Thoracic aorta (tissue), 2 donors: ENCODE measurements at regions not wholly inside any gene's neighbourhood (a gene's known extent, or its start where the extent isn't known, plus 50 kb on each side); places are given as distances from the start of the nearest gene placed in this dataset.

Experiments
- ATAC-seq: fragments of 150-250 bp; one replicate; pipeline ENCODE4 v1.8.0; 2017; ENCODE audit warnings: low read depth; ENCODE audit not compliant: insufficient number of reproducible peaks, low FRiP score
- DNase-seq: peaks from one replicate; pipeline ENCODE4 v3.0.0-alpha.2; 2020; ENCODE audit warnings: low spot score
- H3K27ac ChIP-seq, 2 donors: fragments of 200-600 bp; sonication (generic); 1 replicate in 1 of 2; 2 replicates in 1 of 2; pipeline ENCODE4 v1.5.1; 2016; ENCODE audit warnings: mild to moderate bottlenecking in 2 of 2, moderate library complexity in 2 of 2
- H3K27me3 ChIP-seq: fragments of 200-600 bp; sonication (generic); replicated peaks from 2 replicates; pipeline ENCODE4 v1.6.0; 2016; ENCODE audit warnings: mild to moderate bottlenecking; ENCODE audit not compliant: insufficient read depth
- H3K36me3 ChIP-seq: fragments of 200-600 bp; sonication (generic); one replicate; pipeline ENCODE4 v1.5.1; 2016
- H3K4me1 ChIP-seq, 2 donors: fragments of 200-600 bp; sonication (generic); 1 replicate in 1 of 2; 2 replicates in 1 of 2; pipeline versions ENCODE4 v1.5.1 to v1.6.0; 2016; ENCODE audit warnings: low read depth in 2 of 2, mild to moderate bottlenecking in 1 of 2; ENCODE audit not compliant: control insufficient read depth in 1 of 2
- H3K4me3 ChIP-seq: fragments of 200-600 bp; sonication (generic); 2 replicates; pipeline ENCODE4 v1.5.1; 2016; ENCODE audit warnings: mild to moderate bottlenecking
- H3K9me3 ChIP-seq: fragments of 200-600 bp; sonication (generic); 2 replicates; pipeline ENCODE4 v1.5.1; 2016
- TF ChIP-seq, protein P1 (sequence below): fragments of 200-600 bp; sonication (generic); IDR thresholded peaks from one replicate; pipeline ENCODE4 v1.5.1; 2019; ENCODE audit warnings: antibody characterized with exemption

DNA sequence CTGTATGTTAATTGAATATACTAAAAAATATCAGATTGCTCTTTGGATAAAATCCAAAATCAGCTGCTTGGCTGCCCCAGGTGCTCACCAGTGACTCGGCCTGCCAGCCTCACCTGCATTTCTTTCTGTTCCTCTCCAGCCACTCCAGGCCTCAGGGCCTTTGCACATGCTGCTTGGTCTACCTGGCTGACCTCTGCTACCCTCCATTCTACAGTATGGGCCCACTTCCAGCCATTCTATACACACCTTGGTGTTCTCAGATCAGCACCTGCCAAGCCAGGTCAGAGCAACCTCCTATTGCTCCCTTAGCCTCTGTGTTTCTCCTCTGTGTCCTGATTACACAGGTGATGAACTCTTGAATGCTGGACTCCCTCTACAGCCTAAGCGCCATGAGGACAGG, 106.6 kb upstream of the TWIST2 start:
- H3K27ac ChIP-seq = no peak overlapping the region
- ATAC-seq = no peak

DNA sequence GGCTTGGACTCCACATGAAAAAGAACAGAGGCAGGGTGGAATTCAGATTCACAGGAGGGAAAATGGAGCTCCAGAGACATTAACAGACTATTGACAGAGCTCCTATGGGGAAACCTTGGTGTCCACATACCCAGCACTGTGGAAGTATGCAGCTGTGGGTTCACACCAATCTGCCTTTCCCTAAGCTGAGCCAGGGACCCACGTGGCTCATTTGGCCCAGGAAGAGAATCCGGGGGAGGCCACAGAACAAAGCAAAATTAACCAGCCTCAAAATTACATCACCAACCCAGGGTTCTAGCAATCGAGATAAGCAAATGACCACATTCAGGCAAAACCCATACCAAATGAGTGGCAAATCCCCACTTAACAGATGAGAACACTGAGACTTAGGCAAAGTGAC, 105.8 kb upstream of the TWIST2 start:
- Histone ChIP-seq H3K4me1 (no peaks in the 10 kb centered on the region), H3K36me3 (no peaks in the 10 kb centered on the region), H3K9me3 (peaks cover 5% of the 10 kb centered on the region), H3K27me3 (no peaks in the 10 kb centered on the region), H3K4me3 (no peak overlapping the region), H3K27ac (no peak overlapping the region)
- TF ChIP-seq, protein P1, sequence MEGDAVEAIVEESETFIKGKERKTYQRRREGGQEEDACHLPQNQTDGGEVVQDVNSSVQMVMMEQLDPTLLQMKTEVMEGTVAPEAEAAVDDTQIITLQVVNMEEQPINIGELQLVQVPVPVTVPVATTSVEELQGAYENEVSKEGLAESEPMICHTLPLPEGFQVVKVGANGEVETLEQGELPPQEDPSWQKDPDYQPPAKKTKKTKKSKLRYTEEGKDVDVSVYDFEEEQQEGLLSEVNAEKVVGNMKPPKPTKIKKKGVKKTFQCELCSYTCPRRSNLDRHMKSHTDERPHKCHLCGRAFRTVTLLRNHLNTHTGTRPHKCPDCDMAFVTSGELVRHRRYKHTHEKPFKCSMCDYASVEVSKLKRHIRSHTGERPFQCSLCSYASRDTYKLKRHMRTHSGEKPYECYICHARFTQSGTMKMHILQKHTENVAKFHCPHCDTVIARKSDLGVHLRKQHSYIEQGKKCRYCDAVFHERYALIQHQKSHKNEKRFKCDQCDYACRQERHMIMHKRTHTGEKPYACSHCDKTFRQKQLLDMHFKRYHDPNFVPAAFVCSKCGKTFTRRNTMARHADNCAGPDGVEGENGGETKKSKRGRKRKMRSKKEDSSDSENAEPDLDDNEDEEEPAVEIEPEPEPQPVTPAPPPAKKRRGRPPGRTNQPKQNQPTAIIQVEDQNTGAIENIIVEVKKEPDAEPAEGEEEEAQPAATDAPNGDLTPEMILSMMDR = no peak
- no peak for ATAC-seq
- no peak for DNase-seq

More for the DNA sequence above, 106.6 kb upstream of the TWIST2 start:
- no peak for DNase-seq
- no peaks in the 10 kb centered on the region for H3K4me1 ChIP-seq
- TF ChIP-seq, protein P1 = no peak
- H3K36me3 ChIP-seq = no peaks in the 10 kb centered on the region
- no peaks in the 10 kb centered on the region for H3K27me3 ChIP-seq
- peaks cover 5% of the 10 kb centered on the region for H3K9me3 ChIP-seq
- no peak overlapping the region for H3K4me3 ChIP-seq

DNA sequence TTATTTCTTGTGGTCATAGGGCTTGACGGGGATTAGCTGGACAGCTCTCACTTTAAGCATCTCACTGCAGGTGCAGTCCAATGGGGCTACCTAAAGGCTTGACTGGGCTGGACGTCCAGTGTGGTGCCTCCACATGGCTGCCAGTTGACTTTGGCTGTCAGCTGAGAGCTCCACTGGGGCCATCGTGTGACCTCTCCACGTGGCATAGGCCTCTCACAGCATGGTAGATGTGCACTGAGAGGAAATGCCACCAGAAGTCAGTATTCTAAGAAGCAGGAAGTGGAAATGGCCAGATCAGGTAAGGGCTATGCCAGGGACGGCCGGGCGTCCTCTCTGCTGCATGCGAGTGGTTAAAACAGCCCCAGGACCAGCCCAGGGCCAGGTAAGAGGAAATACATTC, 105.2 kb upstream of the TWIST2 start:
- DNase-seq (no peak), ATAC-seq (no peak)
- peaks cover 2% of the 10 kb centered on the region for H3K9me3 ChIP-seq
- no peak overlapping the region for H3K27ac ChIP-seq
- no peaks in the 10 kb centered on the region for H3K36me3 ChIP-seq
- no peaks in the 10 kb centered on the region for H3K4me1 ChIP-seq
- no peak overlapping the region for H3K4me3 ChIP-seq
- TF ChIP-seq, protein P1 = no peak
- H3K27me3 ChIP-seq = no peaks in the 10 kb centered on the region

DNA sequence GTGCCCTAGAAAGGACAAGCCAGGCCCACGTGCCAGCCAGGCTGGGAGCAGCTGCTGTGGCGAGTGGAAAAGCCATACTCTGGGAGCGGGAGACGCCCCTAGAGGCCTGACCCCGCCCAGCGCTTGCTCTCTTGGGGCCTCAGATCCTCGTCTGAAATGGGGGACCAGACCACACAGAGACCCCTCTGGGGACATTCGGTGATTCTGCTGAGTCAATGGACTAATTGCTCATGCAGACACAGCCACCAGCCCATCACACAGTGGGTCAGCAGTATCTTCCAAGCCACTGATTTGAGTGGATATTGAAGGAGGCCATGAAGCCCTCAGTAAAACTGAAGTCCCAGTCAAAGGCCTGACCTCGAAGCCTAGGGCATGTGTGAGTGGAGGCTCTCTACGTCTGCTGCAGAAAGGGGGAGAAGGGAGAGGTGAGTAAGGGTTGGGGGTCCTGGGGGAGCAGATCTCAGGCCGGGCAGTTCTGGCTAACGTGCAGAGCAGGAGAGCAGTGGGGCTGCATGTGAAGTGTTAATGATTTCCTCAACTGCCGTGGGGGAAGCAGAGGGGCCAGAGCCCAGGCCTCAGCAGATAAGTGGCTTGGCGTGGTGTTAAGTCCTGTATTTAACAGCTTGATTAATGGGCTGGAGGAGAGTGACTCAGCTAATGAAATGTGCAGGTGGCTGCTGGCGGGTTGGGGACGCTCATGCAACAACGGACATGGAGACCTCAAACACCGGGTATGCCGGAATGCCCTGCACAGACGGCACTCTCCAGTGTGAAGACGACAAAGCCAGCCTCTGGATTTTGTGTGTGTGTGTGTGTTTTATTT, 104.4 kb upstream of the TWIST2 start:
- no peaks in the 10 kb centered on the region for H3K36me3 ChIP-seq
- H3K27me3 ChIP-seq = no peaks in the 10 kb centered on the region
- ATAC-seq = no peak
- no peaks in the 10 kb centered on the region for H3K4me1 ChIP-seq
- DNase-seq = no peak
- no peak overlapping the region for H3K4me3 ChIP-seq
- H3K27ac ChIP-seq = no peak overlapping the region
- no peaks in the 10 kb centered on the region for H3K9me3 ChIP-seq
- TF ChIP-seq, protein P1 = no peak

DNA sequence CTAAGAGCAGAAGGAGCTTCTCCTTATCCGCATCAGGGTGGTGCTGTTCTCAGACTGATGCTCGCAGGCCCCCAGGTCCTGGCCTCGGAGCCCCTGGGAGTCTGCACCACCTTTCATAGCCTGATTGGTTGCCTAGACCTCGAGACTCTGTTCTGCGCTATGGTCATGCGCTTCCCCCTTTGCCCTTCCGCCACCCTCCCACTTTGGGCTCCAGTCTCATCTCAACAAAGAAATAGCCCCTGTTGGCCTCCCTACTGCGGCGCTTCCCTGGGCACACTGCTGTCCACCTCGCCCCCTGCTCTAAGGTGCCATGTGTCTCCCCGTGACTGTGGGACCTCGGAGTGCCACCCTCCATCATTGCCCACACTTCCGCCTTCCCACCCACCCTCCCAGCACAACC, 102.9 kb upstream of the TWIST2 start:
- Histone ChIP-seq H3K36me3 (no peaks in the 10 kb centered on the region), H3K27ac (no peak overlapping the region), H3K9me3 (no peaks in the 10 kb centered on the region), H3K27me3 (no peaks in the 10 kb centered on the region), H3K4me3 (no peak overlapping the region), H3K4me1 (no peaks in the 10 kb centered on the region)
- DNase-seq (no peak), ATAC-seq (no peak)
- TF ChIP-seq, protein P1 = no peak
